Suprapubic skin (tissue), 4 donors: ENCODE measurements at regions not wholly inside any gene's neighbourhood (a gene's known extent, or its start where the extent isn't known, plus 50 kb on each side); places are given as distances from the start of the nearest gene placed in this dataset.

Experiments
- POLR2A ChIP-seq, 2 donors: fragments of 450-650 bp; IDR thresholded peaks; one replicate each; pipeline ENCODE4 v1.6.1; 2017; ENCODE audit warnings: antibody characterized with exemption in 2 of 2, mild to moderate bottlenecking in 2 of 2, moderate library complexity in 2 of 2
- POLR2AphosphoS5 ChIP-seq, 3 donors: sonication (generic); formaldehyde crosslinking; IDR thresholded peaks; one replicate each; pipeline ENCODE4 v1.6.1; 2017; ENCODE audit warnings: antibody characterized with exemption in 3 of 3
- TF ChIP-seq, protein P1 (sequence below), 2 donors: fragments of 200-600 bp in 1 of 2; fragments of 450-650 bp in 1 of 2; sonication (generic) in 1 of 2; IDR thresholded peaks; one replicate each; pipeline ENCODE4 v1.5.1; 2016 to 2019; ENCODE audit warnings: antibody characterized with exemption in 2 of 2, mild to moderate bottlenecking in 1 of 2, moderate library complexity in 1 of 2

DNA sequence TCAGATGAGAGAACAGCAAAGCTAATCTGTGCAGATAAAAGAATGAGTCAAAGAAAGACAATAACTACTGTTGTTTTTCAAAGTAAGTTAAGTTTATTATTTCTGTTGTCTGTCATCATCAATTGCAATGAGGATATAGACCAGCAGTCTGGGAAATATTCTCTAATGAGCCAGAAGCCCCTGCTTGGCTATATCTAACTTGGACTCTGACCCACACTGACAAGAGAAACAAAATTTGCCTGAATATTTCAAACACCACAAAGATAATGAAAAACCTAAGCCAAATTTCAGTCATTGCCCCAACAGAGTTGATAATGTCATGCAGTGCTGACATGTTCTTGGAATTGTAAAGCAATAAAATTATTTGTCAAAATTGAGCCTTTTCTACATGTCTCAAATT, 115.0 kb upstream of the PRDX4 start:
- TF ChIP-seq POLR2A (IDR thresholded peaks at IDR 0.05) (no peak), POLR2AphosphoS5 (IDR thresholded peaks at IDR 0.05) (no peak)
- TF ChIP-seq, protein P1, sequence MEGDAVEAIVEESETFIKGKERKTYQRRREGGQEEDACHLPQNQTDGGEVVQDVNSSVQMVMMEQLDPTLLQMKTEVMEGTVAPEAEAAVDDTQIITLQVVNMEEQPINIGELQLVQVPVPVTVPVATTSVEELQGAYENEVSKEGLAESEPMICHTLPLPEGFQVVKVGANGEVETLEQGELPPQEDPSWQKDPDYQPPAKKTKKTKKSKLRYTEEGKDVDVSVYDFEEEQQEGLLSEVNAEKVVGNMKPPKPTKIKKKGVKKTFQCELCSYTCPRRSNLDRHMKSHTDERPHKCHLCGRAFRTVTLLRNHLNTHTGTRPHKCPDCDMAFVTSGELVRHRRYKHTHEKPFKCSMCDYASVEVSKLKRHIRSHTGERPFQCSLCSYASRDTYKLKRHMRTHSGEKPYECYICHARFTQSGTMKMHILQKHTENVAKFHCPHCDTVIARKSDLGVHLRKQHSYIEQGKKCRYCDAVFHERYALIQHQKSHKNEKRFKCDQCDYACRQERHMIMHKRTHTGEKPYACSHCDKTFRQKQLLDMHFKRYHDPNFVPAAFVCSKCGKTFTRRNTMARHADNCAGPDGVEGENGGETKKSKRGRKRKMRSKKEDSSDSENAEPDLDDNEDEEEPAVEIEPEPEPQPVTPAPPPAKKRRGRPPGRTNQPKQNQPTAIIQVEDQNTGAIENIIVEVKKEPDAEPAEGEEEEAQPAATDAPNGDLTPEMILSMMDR (IDR thresholded peaks at IDR 0.05), result no peak
